A172 (cell line): ENCODE measurements at regions not wholly inside any gene's neighbourhood (a gene's known extent, or its start where the extent isn't known, plus 50 kb on each side); places are given as distances from the start of the nearest gene placed in this dataset.

Source experiments
- DNase-seq: peaks from one replicate; pipeline ENCODE4 v3.0.0-alpha.2; 2015; ENCODE audit warnings: low spot score

GRCh38 chr1:58430421-58431275 lies 115.9 kb downstream of the OMA1 start:
- peak; percentile 27 for DNase-seq

- DNase-seq: no peak
Measured at GRCh38 chr1:58426918-58427317, 119.6 kb downstream of the OMA1 start.

- no peak for DNase-seq
Measured at GRCh38 chr1:58422436-58422835, 124.1 kb downstream of the OMA1 start.

GRCh38 chr1:58418283-58419228 lies 128.0 kb downstream of the OMA1 start:
- DNase-seq: no peak

- DNase-seq: peak; percentile 79
Measured at GRCh38 chr1:58412071-58412580, 134.4 kb downstream of the OMA1 start.

GRCh38 chr1:58409890-58410289 lies 136.6 kb downstream of the OMA1 start:
- DNase-seq: peak; percentile 93

- peak; percentile 34 for DNase-seq
Measured at GRCh38 chr1:58409336-58409735, 137.2 kb downstream of the OMA1 start.

GRCh38 chr1:58406301-58407071 lies 140.0 kb downstream of the OMA1 start:
- DNase-seq: no peak

GRCh38 chr1:58405660-58406059 lies 140.9 kb downstream of the OMA1 start:
- DNase-seq: no peak

- DNase-seq: no peak
Measured at GRCh38 chr1:58403894-58404293, 142.6 kb downstream of the OMA1 start.

- DNase-seq: no peak
Measured at GRCh38 chr1:58402444-58402843, 144.1 kb downstream of the OMA1 start.

- no peak for DNase-seq
Measured at GRCh38 chr1:58401991-58402390, 144.5 kb downstream of the OMA1 start.

GRCh38 chr1:58399176-58399575 lies 147.3 kb downstream of the OMA1 start:
- DNase-seq: no peak

- no peak for DNase-seq
Measured at GRCh38 chr1:58398714-58399113, 147.8 kb downstream of the OMA1 start.

GRCh38 chr1:58397187-58397820 lies 149.2 kb downstream of the OMA1 start:
- DNase-seq: peak; percentile 64

GRCh38 chr1:58396150-58396549 lies 150.4 kb downstream of the OMA1 start:
- peak; percentile 7 for DNase-seq

GRCh38 chr1:58395355-58395754 lies 151.2 kb downstream of the OMA1 start:
- DNase-seq: peak; percentile 92

GRCh38 chr1:58392083-58392482 lies 154.4 kb downstream of the OMA1 start:
- DNase-seq: no peak

- no peak for DNase-seq
Measured at GRCh38 chr1:58391514-58391913, 155.0 kb downstream of the OMA1 start.

- no peak for DNase-seq
Measured at GRCh38 chr1:58391056-58391455, 155.5 kb downstream of the OMA1 start.

GRCh38 chr1:58390091-58390490 lies 156.4 kb downstream of the OMA1 start:
- DNase-seq: no peak
